GM19324 (cell line): ENCODE measurements at regions not wholly inside any gene's neighbourhood (a gene's known extent, or its start where the extent isn't known, plus 50 kb on each side); places are given as distances from the start of the nearest gene placed in this dataset.
"Not testable (repeated sequence)": the region's sequence is repeated elsewhere in the genome, so short reads cannot be mapped to it uniquely, and the experiment has no call there.

Experiments used
- ATAC-seq: cut with Tn5 transposase; IDR thresholded peaks from one replicate; pipeline ENCODE4 v1.9.1; 2021; ENCODE audit warnings: mild to moderate bottlenecking, moderate library complexity; ENCODE audit not compliant: unreplicated experiment, low FRiP score

- no peak for ATAC-seq
These were observed 149.2 kb downstream of the C12orf75 start for GRCh38 chr12:105479710-105480109.

- no peak for ATAC-seq
These were observed 149.7 kb downstream of the C12orf75 start for GRCh38 chr12:105480162-105480561.

DNA sequence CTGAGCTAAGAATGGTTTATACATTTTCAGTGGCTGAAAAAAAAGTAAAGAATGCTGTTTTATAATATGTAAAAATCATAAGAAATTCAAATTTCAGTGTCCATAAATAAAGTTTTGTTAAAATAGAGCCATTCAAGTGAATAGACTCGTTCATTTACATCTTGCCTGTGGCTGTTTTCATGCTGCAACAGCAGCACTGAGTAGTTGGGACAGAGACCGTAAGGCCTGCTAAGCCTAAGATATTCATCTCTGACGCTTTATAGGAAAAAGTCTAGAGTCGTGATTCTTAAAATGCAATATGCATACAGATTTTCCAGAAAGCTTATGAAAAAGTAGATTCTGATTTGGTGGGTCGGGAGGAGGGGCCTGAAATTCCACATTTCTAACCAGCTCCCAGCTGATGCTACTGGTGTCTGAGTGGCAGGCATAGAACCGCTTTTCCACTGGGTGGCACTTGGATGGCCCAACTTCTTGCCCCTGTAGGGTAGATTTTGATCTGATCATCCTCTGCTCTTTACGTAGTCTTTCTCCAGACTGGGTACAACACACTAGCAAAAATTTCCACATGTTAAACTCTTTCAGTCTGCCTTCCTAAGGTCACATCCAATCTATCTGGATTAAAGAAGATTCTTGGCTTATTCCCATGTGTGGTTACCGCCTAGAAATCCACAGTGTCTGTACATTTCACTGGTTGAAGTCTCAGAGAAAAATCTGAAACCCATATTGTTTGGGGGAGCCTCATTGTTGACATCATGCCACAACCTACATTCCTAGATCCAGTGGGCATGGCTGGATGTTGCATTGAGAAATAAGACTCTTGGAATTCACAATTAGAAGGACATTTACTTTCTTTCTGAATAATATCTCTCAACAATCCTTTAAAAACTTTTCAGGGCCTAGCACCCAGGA, 151.2 kb downstream of the C12orf75 start:
- ATAC-seq = no peak

DNA sequence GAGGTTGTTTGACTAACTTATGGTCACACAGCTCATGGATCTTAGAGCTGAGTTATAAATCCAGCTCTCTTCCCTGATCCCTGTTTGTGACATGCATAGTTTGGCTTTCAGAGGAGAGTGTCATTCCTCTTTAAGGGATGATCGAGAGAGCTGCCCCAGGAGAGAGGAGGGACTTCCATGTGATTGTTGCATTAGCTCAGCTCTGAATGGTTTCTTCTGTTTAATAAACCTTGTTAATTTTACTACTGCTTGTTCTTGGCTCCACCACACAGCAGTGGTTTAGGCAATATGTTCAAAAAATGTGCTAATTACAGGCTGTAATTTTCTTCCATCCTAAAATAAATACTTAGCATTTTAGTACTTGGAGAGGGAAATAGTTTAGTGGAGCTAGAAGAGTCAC, 152.5 kb downstream of the C12orf75 start:
- no peak for ATAC-seq

- ATAC-seq = no peak
These were observed 153.2 kb downstream of the C12orf75 start for GRCh38 chr12:105483691-105484090.

DNA sequence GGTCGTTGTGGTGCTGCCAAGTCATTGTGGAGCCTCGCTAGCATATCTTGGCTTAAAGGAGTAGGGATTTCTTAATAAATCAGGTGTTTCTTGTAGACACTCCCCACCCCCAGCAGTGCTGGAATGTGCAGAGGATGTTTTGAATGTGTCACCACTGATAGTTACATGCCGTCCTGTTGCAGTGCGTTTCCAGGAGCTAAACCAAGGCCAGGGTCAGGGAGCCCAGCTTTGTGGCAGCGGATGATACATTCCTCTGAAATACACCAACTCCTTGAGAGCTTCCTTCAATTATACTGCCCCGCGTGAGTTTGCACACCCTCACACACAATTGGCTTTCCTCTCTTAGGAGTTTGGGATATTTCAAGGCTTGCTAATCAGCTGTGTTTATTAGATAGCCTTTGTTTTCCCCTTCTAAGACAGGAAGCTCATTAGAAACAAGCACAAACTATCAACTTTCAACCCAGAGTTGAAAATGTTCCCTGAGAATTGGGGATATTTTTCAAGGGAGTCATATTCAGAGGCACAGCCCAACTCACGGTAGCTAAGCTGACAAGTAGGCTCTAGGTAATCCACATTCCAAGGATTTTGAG, 154.9 kb downstream of the C12orf75 start:
- no peak for ATAC-seq

- no peak for ATAC-seq
These were observed 155.4 kb downstream of the C12orf75 start for GRCh38 chr12:105485921-105486320.

- ATAC-seq = no peak
These were observed 157.5 kb downstream of the C12orf75 start for GRCh38 chr12:105487963-105488362.

DNA sequence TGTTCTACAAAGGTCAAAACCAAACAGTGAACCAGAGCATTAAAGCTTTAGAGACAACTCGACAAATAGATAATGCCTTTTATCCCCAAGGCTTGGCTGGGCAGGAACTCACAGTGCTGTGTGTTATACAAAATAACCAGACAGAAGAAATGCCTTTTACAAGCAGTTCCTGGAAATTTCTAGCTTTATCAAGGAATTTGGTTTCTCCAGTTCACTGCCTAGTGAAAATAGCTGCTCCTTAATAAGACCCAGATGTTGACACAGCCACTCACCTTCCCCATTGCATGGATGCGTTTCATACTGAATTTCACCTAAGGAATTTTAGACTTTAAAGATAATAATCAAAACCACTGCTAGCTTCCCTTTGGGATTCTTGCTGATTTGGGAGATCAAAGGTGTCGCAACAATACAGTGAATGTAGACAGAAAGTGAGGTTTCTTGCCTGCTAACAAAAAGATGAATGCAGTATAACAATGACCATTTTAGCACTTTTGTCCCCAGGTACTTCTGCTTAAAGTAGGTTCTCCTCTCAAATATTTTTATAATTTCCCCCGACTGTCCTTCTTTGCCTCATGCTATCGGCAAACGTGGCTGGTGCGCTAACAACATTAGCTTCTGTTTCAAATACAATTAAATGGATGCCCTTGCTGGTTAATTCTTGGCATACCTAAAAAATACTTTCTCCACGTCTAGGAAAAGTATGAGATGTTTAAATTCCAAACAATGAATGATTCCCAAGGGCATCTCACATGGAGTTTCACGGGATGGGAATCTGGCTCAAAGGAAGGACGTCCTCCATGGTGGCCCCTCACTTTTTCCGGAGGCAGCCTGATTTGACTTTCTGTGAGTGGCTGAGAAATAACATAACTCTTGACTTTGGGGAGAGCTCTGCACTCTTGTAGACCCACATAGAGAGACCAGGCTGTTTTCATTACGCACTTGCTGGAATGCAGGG, 162.4 kb downstream of the C12orf75 start:
- no peak for ATAC-seq

DNA sequence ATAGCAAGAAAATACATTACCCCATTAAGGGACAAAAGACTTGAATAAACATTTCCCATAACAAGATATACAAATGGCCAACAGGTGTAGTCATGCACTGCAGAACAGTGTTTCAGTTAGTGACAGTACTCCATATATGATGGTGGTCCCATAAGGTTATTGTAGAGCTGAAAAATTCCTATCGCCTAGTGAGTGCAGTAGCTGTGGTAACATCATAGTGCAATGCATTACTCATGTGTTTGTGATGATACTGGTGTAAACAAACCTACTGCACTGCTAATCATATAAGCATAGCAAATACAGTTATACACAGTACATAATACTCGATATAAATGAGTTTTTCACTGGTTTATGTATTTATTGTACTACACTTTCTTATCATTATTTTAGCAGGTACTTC, 168.7 kb downstream of the C12orf75 start:
- ATAC-seq = no peak

GRCh38 chr12:105500676-105501075, 170.2 kb downstream of the C12orf75 start:
- ATAC-seq = not testable (repeated sequence)

GRCh38 chr12:105502426-105502930, 172.0 kb downstream of the C12orf75 start:
- no peak for ATAC-seq

- ATAC-seq = no peak
These were observed 173.1 kb downstream of the C12orf75 start for GRCh38 chr12:105503619-105504018.

GRCh38 chr12:105504286-105504685, 173.8 kb downstream of the C12orf75 start:
- no peak for ATAC-seq

- ATAC-seq = no peak
These were observed 176.3 kb downstream of the C12orf75 start for GRCh38 chr12:105506678-105507310.

DNA sequence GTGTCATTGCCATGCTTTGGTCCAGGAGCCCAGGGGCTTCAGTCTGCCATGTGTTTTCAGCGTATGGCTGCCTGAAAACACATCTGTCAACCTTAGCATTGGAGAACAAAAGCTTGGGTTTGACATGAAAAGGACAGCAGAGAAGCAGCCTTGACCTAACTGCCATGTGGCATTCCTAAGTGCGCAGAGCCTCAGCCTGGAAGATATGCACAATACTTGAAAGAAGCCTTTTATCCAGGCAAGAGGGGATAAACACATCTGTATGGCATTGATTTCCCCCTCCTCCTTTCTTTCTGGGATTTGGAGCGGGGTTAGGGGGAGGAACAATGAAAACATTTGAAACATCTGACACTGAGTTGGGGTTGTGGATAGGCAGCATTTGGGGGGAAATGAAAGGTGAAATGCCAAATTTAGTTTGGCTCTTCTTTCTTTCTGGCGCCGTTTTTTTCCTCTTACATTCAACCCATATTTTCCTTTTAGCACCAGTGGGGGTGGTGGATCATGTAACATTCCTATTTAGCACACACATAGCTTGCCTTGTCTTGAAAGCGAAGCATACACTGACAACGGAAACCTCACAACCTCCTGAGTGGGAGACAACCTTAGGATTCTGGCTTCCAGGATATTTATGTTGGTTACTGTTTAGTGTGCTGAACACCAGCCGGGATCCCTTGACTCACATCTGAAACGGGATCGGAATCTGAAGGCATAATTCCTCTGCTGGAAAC, 177.0 kb downstream of the C12orf75 start:
- ATAC-seq = no peak

GRCh38 chr12:105508096-105508495, 177.6 kb downstream of the C12orf75 start:
- ATAC-seq = no peak

GRCh38 chr12:105510526-105510925, 180.0 kb downstream of the C12orf75 start:
- no peak for ATAC-seq

- not testable (repeated sequence) for ATAC-seq
These were observed 182.4 kb downstream of the C12orf75 start for GRCh38 chr12:105512861-105513260.
